ENCODE measurements at regions not wholly inside any gene's neighbourhood (a gene's known extent, or its start where the extent isn't known, plus 50 kb on each side); places are given as distances from the start of the nearest gene placed in this dataset.
"Not testable (repeated sequence)": the region's sequence is repeated elsewhere in the genome, so short reads cannot be mapped to it uniquely, and the experiment has no call there.

GRCh38 chr13:18257686-18258085, 923.9 kb downstream of the TUBA3C start:
- TF ChIP-seq EP300, CTCF, POLR2A (IDR thresholded peaks at IDR 0.05): not testable (repeated sequence)

Data from gastroesophageal sphincter (tissue), 3 donors.